HG02623 (cell line): ENCODE measurements at regions not wholly inside any gene's neighbourhood (a gene's known extent, or its start where the extent isn't known, plus 50 kb on each side); places are given as distances from the start of the nearest gene placed in this dataset.

Source experiments
- ATAC-seq: cut with Tn5 transposase; IDR thresholded peaks from one replicate; pipeline ENCODE4 v1.9.1; 2021; ENCODE audit warnings: moderate library complexity; ENCODE audit not compliant: unreplicated experiment

DNA sequence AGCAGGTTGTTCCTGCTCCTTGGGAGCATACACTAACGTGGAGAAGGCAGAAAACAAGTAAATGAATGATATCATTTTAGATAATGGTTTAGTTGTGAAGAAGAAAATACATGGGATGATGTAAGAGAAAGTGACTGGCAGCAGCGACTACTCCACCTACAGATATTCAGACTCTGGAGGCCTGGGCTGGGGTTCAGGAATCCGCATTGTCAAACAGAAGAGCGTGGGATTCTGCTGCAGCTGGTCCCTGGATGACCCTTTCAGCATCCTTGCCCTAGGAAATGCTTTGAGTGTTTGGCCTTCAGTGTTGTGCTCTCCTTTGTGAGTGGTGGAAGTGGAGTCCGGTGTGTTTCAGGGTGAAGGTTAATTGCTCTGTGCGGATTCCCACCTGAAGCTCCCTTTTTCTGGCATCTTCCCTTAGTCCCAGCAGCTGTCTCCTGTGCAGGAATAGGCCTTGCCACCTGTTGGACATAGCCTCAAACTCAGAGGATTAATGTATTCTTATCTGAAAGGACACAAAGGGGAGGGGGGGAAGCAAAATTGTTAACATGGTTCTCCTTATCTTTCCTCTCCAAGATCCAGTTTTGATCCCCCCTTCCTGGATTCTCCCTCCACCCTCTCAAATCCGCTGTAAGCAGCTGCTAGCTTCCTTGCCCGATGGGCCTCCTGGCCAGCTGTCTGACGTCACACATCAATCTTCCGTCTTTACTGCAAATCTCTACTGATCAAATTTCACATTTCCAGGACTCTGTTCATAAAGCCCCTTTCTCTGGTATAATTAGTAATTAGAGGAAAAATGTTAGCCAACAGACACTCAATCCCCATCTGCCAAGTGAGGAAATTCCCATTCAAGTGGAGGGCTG is 68.3 kb upstream of the SPAG17 start:
- no peak for ATAC-seq

DNA sequence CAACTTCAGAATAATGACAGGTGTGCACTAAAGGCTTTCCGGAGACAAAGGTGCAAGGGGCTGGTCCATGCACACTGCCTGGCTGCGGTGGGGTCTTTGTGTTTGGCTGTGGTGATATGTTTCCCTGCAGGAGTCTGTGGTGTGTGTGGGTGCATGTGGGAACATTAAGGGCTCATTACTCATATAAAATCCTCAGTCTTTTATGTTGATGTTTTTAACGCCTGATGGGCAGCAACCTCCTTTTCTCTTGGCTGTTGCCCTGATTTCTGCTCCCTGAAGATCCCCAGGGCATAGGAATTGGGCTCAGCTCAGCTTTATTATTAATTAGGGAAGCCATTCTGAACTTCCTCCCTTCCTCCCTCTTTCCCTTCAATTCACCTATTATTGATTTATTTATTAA is 67.6 kb upstream of the SPAG17 start:
- ATAC-seq, result no peak

DNA sequence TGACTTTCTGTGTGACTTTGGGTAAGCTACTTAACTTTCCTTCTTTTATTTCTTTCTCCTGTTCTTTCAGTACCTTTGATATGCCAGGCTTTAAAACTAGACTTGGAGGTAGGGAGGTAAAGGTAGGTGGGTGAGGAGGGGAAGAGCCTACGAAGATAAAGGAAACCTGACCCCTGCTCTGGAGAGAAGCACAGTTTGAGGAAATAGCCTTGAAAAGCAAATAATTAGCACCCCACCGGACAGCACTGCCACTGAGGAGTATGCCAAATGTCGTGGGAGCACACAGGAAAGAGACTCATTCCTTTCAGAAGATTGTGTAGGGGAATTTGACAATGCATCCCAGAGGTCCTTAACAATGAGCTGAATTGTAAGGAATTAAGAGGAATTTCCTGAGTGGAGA is 65.2 kb upstream of the SPAG17 start:
- ATAC-seq, result no peak

DNA sequence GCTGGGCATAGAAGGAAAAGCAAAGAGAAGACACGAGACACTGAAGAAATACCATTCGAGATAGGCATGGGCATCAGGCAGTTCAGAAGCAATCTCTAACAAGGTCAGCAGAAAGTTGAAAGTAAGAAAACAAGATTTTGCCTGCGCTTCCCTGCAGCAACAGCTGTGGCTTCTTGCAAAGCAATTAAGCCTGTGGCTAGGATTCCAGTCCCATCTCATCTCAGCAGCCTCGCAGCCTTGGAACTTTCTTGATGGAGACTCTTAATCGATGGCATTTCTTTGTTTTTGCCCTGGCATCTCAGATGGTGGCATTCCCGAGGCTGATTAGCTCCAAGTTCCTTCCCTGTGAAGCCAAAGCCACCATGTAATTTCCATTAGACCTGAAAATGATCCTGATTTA is 64.6 kb upstream of the SPAG17 start:
- no peak for ATAC-seq

DNA sequence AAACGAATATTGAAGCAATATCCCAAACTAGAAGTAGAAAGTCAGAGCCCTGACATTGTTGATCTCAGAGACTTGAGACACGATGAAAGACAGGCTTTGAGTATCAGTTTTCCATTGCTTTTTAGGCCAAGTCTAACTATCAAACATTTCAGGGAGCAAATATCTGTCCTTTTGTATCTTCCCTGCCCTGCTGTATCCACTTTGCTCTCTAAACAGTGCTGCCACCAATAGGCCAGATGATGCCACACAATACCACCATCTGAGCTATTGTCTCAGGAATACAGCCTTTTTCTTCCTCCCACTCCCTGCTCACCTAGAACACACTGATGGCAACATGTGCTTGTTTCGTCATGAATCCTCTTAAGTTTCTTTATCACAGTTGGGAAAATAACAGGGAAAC is 62.6 kb upstream of the SPAG17 start:
- ATAC-seq, result no peak

DNA sequence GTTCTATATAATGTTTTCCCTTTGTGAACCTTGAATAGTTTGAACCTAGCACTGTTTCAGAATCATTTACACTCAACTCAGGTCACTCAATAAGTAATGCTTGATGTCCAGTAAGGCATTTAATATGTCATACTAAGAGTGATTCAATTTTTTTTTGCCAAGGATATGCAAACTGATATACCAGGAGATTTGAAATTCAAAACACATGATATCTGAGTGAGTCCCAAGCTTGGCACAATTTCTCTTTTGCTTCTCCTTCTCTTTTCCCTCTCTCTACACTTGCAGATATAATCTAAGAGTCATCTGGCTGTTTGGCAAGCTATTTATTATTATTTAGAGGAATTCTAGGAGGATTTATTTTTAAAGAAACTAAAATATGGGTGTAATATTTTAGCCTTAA is 61.6 kb upstream of the SPAG17 start:
- no peak for ATAC-seq

DNA sequence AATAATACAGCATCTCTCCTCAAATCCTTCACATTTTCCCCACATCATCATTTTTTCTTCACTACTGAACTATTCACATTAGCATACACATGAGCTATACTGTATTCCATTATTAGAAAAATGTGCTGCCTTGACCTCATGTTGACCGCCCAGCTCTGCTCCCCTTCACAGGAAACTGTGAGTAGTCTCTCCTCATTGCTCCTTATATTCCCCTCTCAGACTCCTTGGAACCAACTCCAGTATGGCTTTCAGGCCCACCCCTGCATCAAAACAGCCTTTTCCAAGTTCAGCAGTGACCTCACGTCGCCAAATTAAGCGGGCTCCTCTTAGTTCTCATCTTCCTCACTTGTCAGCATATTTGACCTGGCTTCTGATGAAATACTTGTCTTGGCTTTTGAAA is 59.2 kb upstream of the SPAG17 start:
- ATAC-seq, result no peak

DNA sequence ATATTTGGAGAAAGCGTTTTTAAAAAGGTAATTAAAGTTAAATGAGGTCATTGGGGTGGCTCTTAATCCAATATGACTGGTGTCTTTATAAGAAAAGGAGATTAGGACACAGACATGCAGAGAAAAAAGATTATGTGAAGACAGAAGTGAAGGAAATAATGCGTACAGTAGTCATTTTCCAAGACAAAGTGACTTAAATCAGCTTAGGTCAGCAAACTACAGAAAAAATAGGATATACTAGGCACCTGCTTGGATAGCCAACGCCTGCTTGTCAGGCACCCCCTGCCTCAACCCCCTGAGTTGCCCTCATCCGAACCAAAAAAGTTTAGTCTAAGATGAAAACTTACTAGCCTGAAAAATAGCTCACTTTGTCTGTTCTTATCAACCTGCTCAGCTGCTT is 58.2 kb upstream of the SPAG17 start:
- ATAC-seq, result no peak
